Adrenal gland (tissue), 5 donors: ENCODE measurements at regions not wholly inside any gene's neighbourhood (a gene's known extent, or its start where the extent isn't known, plus 50 kb on each side); places are given as distances from the start of the nearest gene placed in this dataset.

Experiments used
- POLR2A ChIP-seq, 2 donors: fragments of 450-650 bp; IDR thresholded peaks; one replicate each; pipeline ENCODE4 v1.6.1; 2017; ENCODE audit warnings: antibody characterized with exemption in 2 of 2, mild to moderate bottlenecking in 2 of 2, moderate library complexity in 1 of 2
- TF ChIP-seq, protein P1 (sequence below), 6 experiments: fragments of 450-650 bp in 4 of 6; fragments of 200-600 bp in 2 of 6; sonication (generic) in 1 of 6; IDR thresholded peaks; 1 replicate in 5 of 6; 2 replicates in 1 of 6; pipeline versions ENCODE4 v1.5.1 to v1.8.0; 2016 to 2021; ENCODE audit warnings: antibody characterized with exemption in 6 of 6, mild to moderate bottlenecking in 2 of 6, moderate library complexity in 1 of 6
- donor health status: DM: no; HTN: no; CAD: no.

DNA sequence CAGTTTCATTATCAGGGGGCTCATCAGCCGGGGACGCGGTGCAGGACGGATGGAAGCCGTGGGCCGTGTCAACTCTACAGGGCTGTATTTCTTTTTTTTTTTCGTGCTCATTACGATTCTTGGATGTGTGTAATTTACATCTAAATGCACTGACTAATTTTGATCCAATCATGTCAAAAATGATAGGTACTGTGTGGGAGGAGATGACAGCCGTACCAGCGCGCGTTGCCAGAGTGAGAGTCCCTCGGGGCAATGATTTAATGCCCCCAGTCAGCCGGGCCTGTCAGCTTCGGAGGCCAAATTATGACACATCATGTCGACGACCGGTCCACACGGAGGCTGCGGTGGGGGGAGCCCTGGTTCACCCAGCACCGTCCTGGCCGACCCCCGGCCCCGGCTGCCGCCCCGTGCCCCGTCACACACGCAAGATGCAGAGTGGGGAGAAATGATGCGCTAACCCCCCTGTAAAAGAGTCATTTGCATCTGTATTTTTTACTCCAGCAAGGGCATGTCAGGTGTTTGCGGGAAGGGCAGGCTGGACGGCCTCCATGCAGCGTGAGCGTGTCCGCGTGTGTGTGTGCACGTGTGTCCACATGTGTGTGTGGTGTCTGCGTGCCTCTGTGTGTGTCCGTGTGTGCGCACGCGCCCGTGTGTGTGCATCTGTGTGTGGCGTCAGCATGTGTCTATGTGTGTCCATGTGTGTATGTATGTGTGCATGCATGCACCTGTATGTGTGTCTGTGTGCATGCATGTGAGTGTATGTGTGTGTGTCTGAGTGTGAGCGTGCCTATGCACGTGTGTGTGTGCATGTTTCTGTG is 74.3 kb upstream of the PPP2R3B start:
- TF ChIP-seq, protein P1, sequence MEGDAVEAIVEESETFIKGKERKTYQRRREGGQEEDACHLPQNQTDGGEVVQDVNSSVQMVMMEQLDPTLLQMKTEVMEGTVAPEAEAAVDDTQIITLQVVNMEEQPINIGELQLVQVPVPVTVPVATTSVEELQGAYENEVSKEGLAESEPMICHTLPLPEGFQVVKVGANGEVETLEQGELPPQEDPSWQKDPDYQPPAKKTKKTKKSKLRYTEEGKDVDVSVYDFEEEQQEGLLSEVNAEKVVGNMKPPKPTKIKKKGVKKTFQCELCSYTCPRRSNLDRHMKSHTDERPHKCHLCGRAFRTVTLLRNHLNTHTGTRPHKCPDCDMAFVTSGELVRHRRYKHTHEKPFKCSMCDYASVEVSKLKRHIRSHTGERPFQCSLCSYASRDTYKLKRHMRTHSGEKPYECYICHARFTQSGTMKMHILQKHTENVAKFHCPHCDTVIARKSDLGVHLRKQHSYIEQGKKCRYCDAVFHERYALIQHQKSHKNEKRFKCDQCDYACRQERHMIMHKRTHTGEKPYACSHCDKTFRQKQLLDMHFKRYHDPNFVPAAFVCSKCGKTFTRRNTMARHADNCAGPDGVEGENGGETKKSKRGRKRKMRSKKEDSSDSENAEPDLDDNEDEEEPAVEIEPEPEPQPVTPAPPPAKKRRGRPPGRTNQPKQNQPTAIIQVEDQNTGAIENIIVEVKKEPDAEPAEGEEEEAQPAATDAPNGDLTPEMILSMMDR (IDR thresholded peaks at IDR 0.05) = no peak
- no peak for TF ChIP-seq POLR2A (IDR thresholded peaks at IDR 0.05)
